GM23338 (cell line): ENCODE measurements at regions not wholly inside any gene's neighbourhood (a gene's known extent, or its start where the extent isn't known, plus 50 kb on each side); places are given as distances from the start of the nearest gene placed in this dataset.
A peak's percentile ranks its signal among the peaks of the same experiment; 100 is the strongest.

Source experiments
- ATAC-seq: fragments of 200-7000 bp; cut with Tn5 transposase; 3 replicates; pipeline ENCODE4 v1.9.1; 2020
- DNase-seq: peaks from one replicate; pipeline ENCODE4 v3.0.0-alpha.2; 2015; ENCODE audit warnings: low spot score
- H2AFZ ChIP-seq: fragments of 200-600 bp; sonication (generic); 2 replicates; pipeline ENCODE4 v1.8.0; 2016; ENCODE audit warnings: antibody characterized with exemption, mild to moderate bottlenecking, moderate library complexity
- H3F3A ChIP-seq: fragments of 200-600 bp; sonication (generic); replicated peaks from 2 replicates; pipeline ENCODE4 v1.8.0; 2017; ENCODE audit warnings: antibody characterized with exemption, mixed run types, low read depth
- H3K27ac ChIP-seq: fragments of 200-600 bp; sonication (generic); 2 replicates; pipeline ENCODE4 v1.6.1; 2016; ENCODE audit warnings: low read depth
- H3K27me3 ChIP-seq: fragments of 200-600 bp; sonication (generic); 2 replicates; pipeline ENCODE4 v1.8.0; 2016; ENCODE audit warnings: mild to moderate bottlenecking, mixed run types, moderate library complexity; ENCODE audit not compliant: insufficient read depth
- H3K36me3 ChIP-seq: fragments of 200-600 bp; sonication (generic); 2 replicates; pipeline ENCODE4 v1.8.0; 2016; ENCODE audit warnings: mild to moderate bottlenecking; ENCODE audit not compliant: insufficient read depth
- H3K4me1 ChIP-seq: fragments of 200-600 bp; sonication (generic); 2 replicates; pipeline ENCODE4 v1.8.0; 2016; ENCODE audit warnings: mild to moderate bottlenecking, moderate library complexity; ENCODE audit not compliant: insufficient read depth
- H3K4me2 ChIP-seq: fragments of 200-600 bp; sonication (generic); 2 replicates; pipeline ENCODE4 v1.7.1; 2017; ENCODE audit warnings: mixed run types
- H3K4me3 ChIP-seq: fragments of 200-600 bp; sonication (generic); 2 replicates; pipeline ENCODE4 v1.6.1; 2016; ENCODE audit warnings: mixed run types
- H3K79me2 ChIP-seq: fragments of 200-600 bp; sonication (generic); replicated peaks from 2 replicates; pipeline ENCODE4 v1.8.0; 2017; ENCODE audit warnings: mild to moderate bottlenecking; ENCODE audit not compliant: insufficient read depth
- H3K9me2 ChIP-seq: fragments of 200-600 bp; sonication (generic); 2 replicates; pipeline ENCODE4 v1.8.0; 2017; ENCODE audit not compliant: insufficient read depth
- H4K20me1 ChIP-seq: fragments of 200-600 bp; sonication (generic); replicated peaks from 2 replicates; pipeline ENCODE4 v1.8.0; 2017; ENCODE audit warnings: mild to moderate bottlenecking; ENCODE audit not compliant: insufficient read depth
- H3K27ac Mint-ChIP-seq: 2 replicates; pipeline ENCODE4 v1.8.0; 2020; ENCODE audit warnings: inconsistent platforms, mild to moderate bottlenecking, moderate library complexity, mixed read lengths
- H3K27me3 Mint-ChIP-seq: 3 replicates; pipeline ENCODE4 v1.8.0; 2022; ENCODE audit warnings: low read depth, mild to moderate bottlenecking, moderate library complexity, mixed read lengths, inconsistent platforms; ENCODE audit not compliant: insufficient read depth, poor library complexity
- H3K36me3 Mint-ChIP-seq: 3 replicates; pipeline ENCODE4 v1.8.0; 2021; ENCODE audit warnings: low read depth, mild to moderate bottlenecking, inconsistent platforms, moderate library complexity, mixed read lengths
- H3K4me1 Mint-ChIP-seq: 3 replicates; pipeline ENCODE4 v1.8.0; 2020; ENCODE audit warnings: mild to moderate bottlenecking, inconsistent platforms, mixed read lengths
- H3K4me3 Mint-ChIP-seq: 3 replicates; pipeline ENCODE4 v1.8.0; 2021; ENCODE audit warnings: moderate library complexity, mild to moderate bottlenecking, inconsistent platforms, mixed read lengths
- H3K9me3 Mint-ChIP-seq: 3 replicates; pipeline ENCODE4 v1.8.0; 2020; ENCODE audit warnings: moderate library complexity, mild to moderate bottlenecking, inconsistent platforms, mixed read lengths
- CREB1 ChIP-seq: fragments of 250-450 bp; sonication (Bioruptor Pico); IDR thresholded peaks from 2 replicates; pipeline ENCODE4 v1.5.0; 2020; ENCODE audit warnings: low read depth, mild to moderate bottlenecking, moderate library complexity
- CTCF ChIP-seq, 2 experiments: fragments of 200-600 bp in 1 of 2; sonication (generic) in 1 of 2; conservative IDR thresholded peaks; 2 replicates each; pipeline versions ENCODE4 v1.5.1 to v1.6.1; 2016 to 2017; ENCODE audit warnings: antibody characterized with exemption in 2 of 2, low read depth in 2 of 2, mild to moderate bottlenecking in 2 of 2, moderate library complexity in 1 of 2
- ETS1 ChIP-seq: IDR thresholded peaks from 2 replicates; pipeline ENCODE4 v1.6.1; 2016; ENCODE audit warnings: antibody characterized with exemption
- EZH2 ChIP-seq: fragments of 200-600 bp; sonication (generic); IDR thresholded peaks from one replicate; pipeline ENCODE4 v1.8.0; 2017; ENCODE audit warnings: antibody characterized with exemption, mild to moderate bottlenecking, low read depth; ENCODE audit not compliant: unreplicated experiment
- EZH2phosphoT487 ChIP-seq: fragments of 200-600 bp; sonication (generic); IDR thresholded peaks from one replicate; pipeline ENCODE4 v1.8.1; 2018; ENCODE audit warnings: antibody characterized with exemption; ENCODE audit not compliant: unreplicated experiment
- JUNB ChIP-seq: IDR thresholded peaks from one replicate; pipeline ENCODE4 v1.6.1; 2016; ENCODE audit warnings: antibody characterized with exemption; ENCODE audit not compliant: unreplicated experiment
- NANOG ChIP-seq: IDR thresholded peaks from 2 replicates; pipeline ENCODE4 v1.6.1; 2016; ENCODE audit warnings: antibody characterized with exemption, borderline replicate concordance
- POLR2AphosphoS5 ChIP-seq: IDR thresholded peaks from 2 replicates; pipeline ENCODE4 v1.6.1; 2016; ENCODE audit warnings: antibody characterized with exemption, low read depth
- STAT1 ChIP-seq: IDR thresholded peaks from one replicate; pipeline ENCODE4 v1.6.1; 2016; ENCODE audit warnings: antibody characterized with exemption; ENCODE audit not compliant: unreplicated experiment
- ZNF114 ChIP-seq: fragments of 250-450 bp; sonication (Bioruptor Pico); IDR thresholded peaks from 2 replicates; pipeline ENCODE4 v1.5.0; 2020; ENCODE audit warnings: mild to moderate bottlenecking, moderate library complexity
- ZNF331 ChIP-seq: fragments of 250-450 bp; sonication (Bioruptor Pico); IDR thresholded peaks from 2 replicates; pipeline ENCODE4 v1.5.0; 2020; ENCODE audit warnings: low read depth, mild to moderate bottlenecking, moderate library complexity
- ZNF462 ChIP-seq: fragments of 250-450 bp; sonication (Bioruptor Pico); IDR thresholded peaks from 2 replicates; pipeline ENCODE4 v1.5.0; 2020; ENCODE audit warnings: mild to moderate bottlenecking, moderate library complexity

GRCh38 chr2:12090072-12090471, 343.6 kb downstream of the LPIN1 start (continued):
- TF ChIP-seq ZNF462 (no peak), CREB1 (no peak), JUNB (no peak), EZH2 (no peak), STAT1 (no peak), EZH2phosphoT487 (no peak)

- no peak for TF ChIP-seq NANOG
- TF ChIP-seq ZNF331 = no peak
- no peak for TF ChIP-seq ETS1
- TF ChIP-seq EZH2phosphoT487 = no peak
- TF ChIP-seq POLR2AphosphoS5 = no peak
- TF ChIP-seq EZH2 = no peak
- no peak for TF ChIP-seq STAT1
- no peak for TF ChIP-seq CREB1
- TF ChIP-seq CTCF (conservative IDR thresholded peaks at IDR 0.05; ENCODE audit: low read depth in 2 of 2) = no peak
- no peak for TF ChIP-seq ZNF114 (CRISPR knock-in tag)
- Histone ChIP-seq H3K79me2 (no peaks in the 10 kb centered on the region), H4K20me1 (no peaks in the 10 kb centered on the region), H3K9me2 (0 out of 2 replicates have a peak, but pooled peaks cover 3% of the 10 kb centered on the region), H3K4me2 (no peak overlapping the region), H3K36me3 (no peaks in the 10 kb centered on the region), H3F3A (no peaks in the 10 kb centered on the region), H3K4me3 (no peak overlapping the region), H2AFZ (peak overlapping the region; percentile 6; the same call in 1 of the 2 replicates), H3K27ac (no peak overlapping the region), H3K27me3 (no peaks in the 10 kb centered on the region), H3K4me1 (peaks cover 17% of the 10 kb centered on the region)
- Mint-ChIP-seq H3K27ac (no peak overlapping the region), H3K27me3 (peaks cover 8% of the 10 kb centered on the region), H3K4me3 (no peak overlapping the region), H3K4me1 (peaks cover 14% of the 10 kb centered on the region), H3K36me3 (peaks cover 4% of the 10 kb centered on the region; the same call in 1 of the 3 replicates), H3K9me3 (no peaks in the 10 kb centered on the region)
- DNase-seq = no peak
- ATAC-seq = no peak
Observed at GRCh38 chr2:12090590-12090989, 344.2 kb downstream of the LPIN1 start.
